ENCODE measurements at regions not wholly inside any gene's neighbourhood (a gene's known extent, or its start where the extent isn't known, plus 50 kb on each side); places are given as distances from the start of the nearest gene placed in this dataset.
"Not testable (repeated sequence)": the region's sequence is repeated elsewhere in the genome, so short reads cannot be mapped to it uniquely, and the experiment has no call there.

DNA sequence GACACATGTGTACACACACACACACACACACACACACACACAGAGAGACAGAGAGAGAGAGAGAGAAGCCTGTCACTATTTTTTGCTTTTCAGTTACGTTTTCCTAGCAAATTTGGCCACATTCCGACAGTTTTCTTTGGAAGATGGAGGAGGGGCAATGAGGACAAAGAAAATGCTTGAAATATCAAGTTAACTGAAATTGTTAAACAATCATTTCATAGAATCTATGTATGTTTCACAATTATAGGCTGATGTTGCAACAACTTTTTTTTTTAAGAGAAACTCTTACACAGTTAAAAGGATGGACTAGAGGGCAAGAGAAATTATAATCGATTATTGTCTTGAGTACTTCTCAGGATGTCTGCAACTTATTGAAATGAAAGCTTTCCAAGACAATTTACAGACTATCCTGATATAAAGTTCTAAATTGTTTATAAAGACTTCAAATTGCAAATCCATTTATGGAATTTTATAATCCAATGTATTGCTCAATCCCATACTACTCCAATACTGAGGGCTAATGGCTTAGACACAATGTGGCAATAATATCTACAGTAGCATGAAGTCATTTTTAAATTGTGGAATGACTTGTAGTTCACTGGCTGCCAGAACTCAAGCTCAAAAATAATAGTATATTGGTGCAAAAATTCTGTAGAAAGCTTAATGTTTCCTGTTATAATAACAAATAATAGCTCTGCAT, 647.0 kb upstream of the PCDH7 start:
- no peak overlapping the region for H3K27ac ChIP-seq
- WGBS, 4 donors: 56 to 72% (median 65%) methylated on average over 3 of the region's 3 CpGs
- no peak for DNase-seq
- no peaks in the 10 kb centered on the region for H3K36me3 ChIP-seq (replicated peaks in 1 of 2)
- H3K4me3 ChIP-seq: no peak overlapping the region
- H3K27me3 ChIP-seq: no peaks in the 10 kb centered on the region
- intact Hi-C loops (cut with DNase I): no loop called here
- H3K4me1 ChIP-seq (replicated peaks in 1 of 2): no peaks in the 10 kb centered on the region
- H3K9me3 ChIP-seq (replicated peaks in 1 of 3): no peaks in the 10 kb centered on the region
- no peak for TF ChIP-seq POLR2A (IDR thresholded peaks at IDR 0.05)
- TF ChIP-seq, protein P1, sequence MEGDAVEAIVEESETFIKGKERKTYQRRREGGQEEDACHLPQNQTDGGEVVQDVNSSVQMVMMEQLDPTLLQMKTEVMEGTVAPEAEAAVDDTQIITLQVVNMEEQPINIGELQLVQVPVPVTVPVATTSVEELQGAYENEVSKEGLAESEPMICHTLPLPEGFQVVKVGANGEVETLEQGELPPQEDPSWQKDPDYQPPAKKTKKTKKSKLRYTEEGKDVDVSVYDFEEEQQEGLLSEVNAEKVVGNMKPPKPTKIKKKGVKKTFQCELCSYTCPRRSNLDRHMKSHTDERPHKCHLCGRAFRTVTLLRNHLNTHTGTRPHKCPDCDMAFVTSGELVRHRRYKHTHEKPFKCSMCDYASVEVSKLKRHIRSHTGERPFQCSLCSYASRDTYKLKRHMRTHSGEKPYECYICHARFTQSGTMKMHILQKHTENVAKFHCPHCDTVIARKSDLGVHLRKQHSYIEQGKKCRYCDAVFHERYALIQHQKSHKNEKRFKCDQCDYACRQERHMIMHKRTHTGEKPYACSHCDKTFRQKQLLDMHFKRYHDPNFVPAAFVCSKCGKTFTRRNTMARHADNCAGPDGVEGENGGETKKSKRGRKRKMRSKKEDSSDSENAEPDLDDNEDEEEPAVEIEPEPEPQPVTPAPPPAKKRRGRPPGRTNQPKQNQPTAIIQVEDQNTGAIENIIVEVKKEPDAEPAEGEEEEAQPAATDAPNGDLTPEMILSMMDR (IDR thresholded peaks at IDR 0.05): no peak

DNA sequence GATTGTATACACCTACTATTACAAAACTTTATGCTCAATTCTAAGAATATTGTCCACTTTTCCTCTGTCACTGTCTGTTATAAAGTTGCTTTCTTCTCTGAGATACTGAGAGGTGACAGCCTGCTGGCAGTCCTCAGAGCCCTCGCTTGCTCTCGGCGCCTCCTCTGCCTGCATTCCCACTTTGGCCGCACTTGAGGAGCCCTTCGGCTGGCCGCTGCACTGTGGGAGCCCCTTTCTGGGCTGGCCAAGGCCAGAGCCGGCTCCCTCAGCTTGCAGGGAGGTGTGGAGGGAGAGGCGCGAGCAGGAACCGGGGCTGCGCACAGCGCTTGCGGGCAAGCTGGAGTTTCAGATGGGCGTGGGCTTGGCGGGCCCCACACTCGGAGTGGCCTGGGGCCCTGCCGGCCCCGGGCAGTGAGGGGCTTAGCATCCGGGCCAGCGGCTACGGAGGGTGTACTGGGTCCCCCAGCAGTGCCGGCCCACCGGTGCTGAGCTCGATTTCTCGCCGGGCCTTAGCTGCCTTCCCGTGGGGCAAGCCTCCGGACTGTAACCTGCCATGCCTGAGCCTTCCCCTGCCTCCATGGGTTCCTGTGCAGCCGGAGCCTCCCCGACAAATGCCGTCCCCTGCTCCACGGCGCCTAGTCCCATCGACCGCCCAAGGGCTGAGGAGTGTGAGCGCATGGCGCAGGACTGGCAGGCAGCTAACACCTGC, 627.6 kb upstream of the PCDH7 start:
- H3K4me3 ChIP-seq; H3K27ac ChIP-seq; H3K4me1 ChIP-seq (replicated peaks in 1 of 2); H3K27me3 ChIP-seq; intact Hi-C loops (cut with DNase I); H3K9me3 ChIP-seq (replicated peaks in 1 of 3); H3K36me3 ChIP-seq (replicated peaks in 1 of 2): not testable (repeated sequence)
- peak in 1 of 7 donors; percentile 5 for DNase-seq
- 85 to 95% (median 94%) methylated on average over 15 to 37 of the region's 37 CpGs for WGBS, 4 donors

DNA sequence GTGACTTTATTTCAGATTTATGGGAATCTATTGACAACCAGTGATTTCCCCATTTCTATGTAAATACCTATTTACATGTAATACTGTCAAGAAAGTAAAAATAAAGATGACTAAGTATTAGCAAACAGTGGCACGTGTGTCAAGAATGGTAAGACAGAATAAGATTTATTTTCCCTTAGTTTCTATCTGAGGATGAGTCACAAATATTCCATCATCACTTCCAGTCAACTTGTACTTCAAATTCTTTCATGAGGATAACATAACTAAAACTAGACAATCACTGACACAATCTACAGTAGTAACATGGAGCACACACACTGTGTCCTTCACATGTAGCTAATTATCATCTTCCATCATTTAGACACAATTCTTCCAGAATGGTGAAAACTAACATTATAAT, 625.3 kb upstream of the PCDH7 start:
- H3K4me1 ChIP-seq (replicated peaks in 1 of 2): no peaks in the 10 kb centered on the region
- DNase-seq: no peak
- no peaks in the 10 kb centered on the region for H3K9me3 ChIP-seq (replicated peaks in 1 of 3)
- WGBS, 4 donors: 28 to 54% (median 43%) methylated on average over 1 of the region's 1 CpG
- TF ChIP-seq POLR2A (IDR thresholded peaks at IDR 0.05): no peak
- TF ChIP-seq, protein P1 (IDR thresholded peaks at IDR 0.05): no peak
- intact Hi-C loops (cut with DNase I): no loop called here
- no peaks in the 10 kb centered on the region for H3K27me3 ChIP-seq
- H3K4me3 ChIP-seq: no peak overlapping the region
- no peak overlapping the region for H3K27ac ChIP-seq
- H3K36me3 ChIP-seq (replicated peaks in 1 of 2): no peaks in the 10 kb centered on the region

DNA sequence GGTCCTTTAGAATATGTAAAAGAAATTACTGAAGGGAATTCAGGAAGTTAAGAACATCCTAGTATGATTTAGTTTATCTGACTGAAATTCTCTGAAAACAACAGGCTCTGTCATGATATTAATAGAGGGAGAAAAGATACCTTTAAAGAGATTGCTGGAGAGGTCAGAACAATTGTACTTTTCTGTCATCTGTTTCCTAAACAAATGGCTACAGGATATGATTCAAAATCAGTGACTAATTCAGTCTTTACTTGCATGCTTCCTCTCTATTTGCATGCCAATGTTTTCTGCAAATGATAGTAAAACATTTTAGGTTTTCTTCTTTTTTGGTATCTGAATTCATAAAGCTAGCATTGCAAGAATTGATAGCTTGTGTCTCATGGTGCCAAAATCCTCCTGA, 616.7 kb upstream of the PCDH7 start:
- H3K4me1 ChIP-seq (replicated peaks in 1 of 2): no peaks in the 10 kb centered on the region
- no peak overlapping the region for H3K27ac ChIP-seq
- TF ChIP-seq, protein P1 (IDR thresholded peaks at IDR 0.05): no peak
- TF ChIP-seq POLR2A (IDR thresholded peaks at IDR 0.05): no peak
- DNase-seq: no peak
- no peaks in the 10 kb centered on the region for H3K9me3 ChIP-seq (replicated peaks in 1 of 3)
- intact Hi-C loops (cut with DNase I): no loop called here
- H3K4me3 ChIP-seq: no peak overlapping the region
- no peaks in the 10 kb centered on the region for H3K27me3 ChIP-seq
- no peaks in the 10 kb centered on the region for H3K36me3 ChIP-seq (replicated peaks in 1 of 2)

DNA sequence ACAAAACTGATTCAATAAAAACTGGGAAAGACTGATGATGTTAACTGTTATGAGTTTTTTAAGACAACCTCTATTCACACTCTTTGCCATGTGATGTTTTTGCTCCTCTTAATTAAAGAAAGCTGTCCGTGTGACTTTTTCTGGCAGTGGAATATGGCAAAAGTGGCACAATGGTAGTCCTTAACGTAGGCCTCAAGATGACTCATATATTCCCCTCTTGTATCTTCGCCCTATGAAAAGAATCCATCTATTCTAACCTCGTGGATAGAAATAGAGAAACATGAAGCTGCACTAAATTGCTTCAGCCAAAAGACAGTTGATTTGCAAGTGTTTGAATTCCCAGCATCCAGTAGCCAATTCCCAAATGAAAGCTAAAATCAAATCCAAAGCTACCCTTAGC, 603.8 kb upstream of the PCDH7 start:
- Histone ChIP-seq H3K4me3 (no peak overlapping the region), H3K4me1 (replicated peaks in 1 of 2) (no peaks in the 10 kb centered on the region), H3K9me3 (replicated peaks in 1 of 3) (no peaks in the 10 kb centered on the region), H3K27ac (no peak overlapping the region), H3K36me3 (replicated peaks in 1 of 2) (no peaks in the 10 kb centered on the region), H3K27me3 (no peaks in the 10 kb centered on the region)
- no peak for TF ChIP-seq POLR2A (IDR thresholded peaks at IDR 0.05)
- TF ChIP-seq, protein P1 (IDR thresholded peaks at IDR 0.05): no peak
- WGBS, 4 donors: 61 to 77% (median 71%) methylated on average over 4 of the region's 4 CpGs
- intact Hi-C loops (cut with DNase I): no loop called here
- no peak for DNase-seq

All from adrenal gland (tissue), 9 donors.